Left renal pelvis (tissue), 4 donors: ENCODE measurements at regions not wholly inside any gene's neighbourhood (a gene's known extent, or its start where the extent isn't known, plus 50 kb on each side); places are given as distances from the start of the nearest gene placed in this dataset.

Experiments
- DNase-seq, 4 donors: peaks; one replicate each; pipeline ENCODE4 v3.0.0-alpha.2; 2013; ENCODE audit warnings: low read depth in 4 of 4, low spot score in 3 of 4

DNA sequence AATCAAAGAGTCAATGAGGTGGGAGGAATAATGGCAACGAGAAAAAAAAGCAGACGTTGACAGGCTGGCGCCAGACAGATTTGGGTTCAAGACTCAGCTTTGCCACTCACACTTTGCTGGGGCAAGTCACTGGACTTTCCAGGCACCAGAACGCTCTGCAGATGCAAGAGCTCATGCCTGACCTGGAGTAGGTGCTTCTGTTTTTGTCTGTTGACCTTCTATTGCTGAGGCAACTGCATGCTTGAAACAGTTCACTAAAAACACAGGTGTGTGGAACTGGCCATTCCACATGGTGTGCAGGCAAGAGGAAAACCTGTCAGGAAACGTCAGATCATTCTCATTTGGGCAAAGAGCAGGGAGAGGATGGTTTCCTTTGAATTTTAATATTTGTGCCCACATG, 161.2 kb upstream of the SMIM23 start:
- peak in 1 of 4 donors; percentile 24 for DNase-seq

DNA sequence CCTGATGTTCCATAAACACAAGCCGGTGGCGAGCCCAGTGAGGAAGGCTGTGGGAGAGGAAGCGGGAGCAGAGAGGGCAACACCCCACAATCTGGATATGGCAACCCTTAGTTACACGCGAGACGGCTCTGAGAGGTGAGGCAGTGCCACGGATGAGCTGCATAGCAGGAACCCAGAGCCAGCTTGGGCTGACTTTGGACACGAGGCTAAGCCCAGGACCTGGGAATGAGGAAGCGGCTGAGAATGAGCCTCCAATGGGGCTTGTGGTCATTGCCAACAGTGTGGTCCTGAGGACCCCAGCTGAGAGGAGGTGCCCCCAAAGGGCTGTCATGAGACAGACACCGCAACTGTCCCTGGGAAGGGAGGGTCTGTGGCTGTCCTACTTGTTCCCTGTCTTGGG, 160.0 kb upstream of the SMIM23 start:
- DNase-seq: no peak

- no peak for DNase-seq
Measured at GRCh38 chr5:171627936-171628632, 157.5 kb upstream of the SMIM23 start.

DNA sequence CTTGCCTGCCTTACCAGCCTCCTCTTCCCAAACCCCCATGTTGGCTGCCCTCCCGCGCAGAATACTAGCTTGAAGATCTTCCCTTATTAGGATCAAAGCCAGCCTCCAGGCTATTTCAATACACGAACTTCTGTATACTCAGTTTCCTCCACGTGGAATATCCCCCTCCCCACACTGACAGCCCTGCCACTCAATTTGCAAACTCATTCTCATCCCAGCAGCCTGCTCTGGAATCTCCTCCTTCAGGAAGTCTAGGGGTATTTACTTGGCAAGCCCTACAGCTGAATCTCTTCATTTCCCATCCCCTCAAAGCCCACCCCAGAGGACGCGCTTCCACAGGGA, 157.0 kb upstream of the SMIM23 start:
- DNase-seq: no peak

GRCh38 chr5:171629221-171629620, 156.4 kb upstream of the SMIM23 start:
- DNase-seq: no peak

GRCh38 chr5:171629628-171630349, 155.8 kb upstream of the SMIM23 start:
- DNase-seq: peak in 1 of 4 donors; percentile 51

GRCh38 chr5:171630350-171631065, 155.1 kb upstream of the SMIM23 start:
- no peak for DNase-seq

DNA sequence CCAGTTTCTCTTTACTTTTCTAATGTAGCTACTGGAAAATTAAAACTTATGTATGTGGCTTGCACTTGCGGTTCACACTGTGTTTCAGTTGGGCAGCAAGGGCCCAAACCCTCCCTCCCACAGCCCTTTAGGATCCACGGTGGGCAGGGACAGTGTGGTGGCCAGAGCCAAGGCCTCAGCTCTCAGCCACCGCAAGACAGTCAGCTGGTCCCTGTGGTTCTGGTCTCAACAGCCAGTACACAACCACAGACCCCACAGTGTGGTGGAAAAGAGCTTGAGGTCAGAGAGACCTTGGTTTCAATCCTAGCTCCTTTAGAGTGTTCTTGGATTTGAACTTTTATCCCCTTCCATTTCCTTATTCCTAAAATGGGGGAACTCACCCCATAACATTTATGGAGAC, 153.0 kb upstream of the SMIM23 start:
- DNase-seq: no peak

GRCh38 chr5:171633776-171634470, 151.7 kb upstream of the SMIM23 start:
- DNase-seq: no peak

DNA sequence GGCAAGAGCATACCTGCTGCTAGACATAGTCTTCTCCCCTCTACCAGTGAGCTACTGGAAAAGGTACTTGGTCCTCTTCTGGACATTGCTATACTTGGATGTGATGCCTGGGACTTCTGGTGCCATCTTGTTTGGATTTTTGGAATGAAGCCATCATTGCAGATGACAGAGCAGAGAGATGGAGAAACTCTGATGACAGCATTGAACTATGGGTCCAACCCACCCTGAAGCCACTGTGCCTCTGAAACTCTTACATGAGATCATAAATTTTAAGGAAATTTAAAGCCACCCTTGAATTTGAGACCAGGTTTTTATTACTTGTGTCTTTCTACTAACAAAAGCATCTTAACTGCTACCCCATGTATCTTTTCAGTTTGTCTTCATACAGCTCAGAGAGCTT, 151.1 kb upstream of the SMIM23 start:
- DNase-seq: no peak

- DNase-seq: no peak
Measured at GRCh38 chr5:171635028-171635427, 150.6 kb upstream of the SMIM23 start.

- DNase-seq: no peak
Measured at GRCh38 chr5:171635561-171636245, 149.9 kb upstream of the SMIM23 start.

DNA sequence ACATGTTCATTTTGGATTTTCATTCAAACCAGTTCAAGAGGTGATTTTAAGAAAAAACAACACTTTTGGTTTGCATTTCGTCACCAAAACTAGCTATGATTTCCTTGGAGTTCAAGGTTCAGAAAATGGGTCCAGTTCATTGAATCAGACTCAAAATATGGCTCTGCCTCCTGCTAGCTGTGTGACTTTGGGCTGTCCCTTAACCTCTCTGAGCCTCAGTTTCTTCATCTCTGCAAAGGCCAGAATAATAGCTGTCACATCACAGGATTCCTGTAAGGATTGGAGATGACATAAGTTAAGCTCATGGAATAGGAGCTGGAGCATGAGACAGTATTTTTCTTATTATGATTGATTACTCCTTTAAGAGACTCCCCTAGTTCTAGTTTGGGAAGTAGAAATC, 147.8 kb upstream of the SMIM23 start:
- DNase-seq: no peak

- DNase-seq: no peak
Measured at GRCh38 chr5:171639205-171639621, 146.4 kb upstream of the SMIM23 start.

- no peak for DNase-seq
Measured at GRCh38 chr5:171639966-171640365, 145.7 kb upstream of the SMIM23 start.

DNA sequence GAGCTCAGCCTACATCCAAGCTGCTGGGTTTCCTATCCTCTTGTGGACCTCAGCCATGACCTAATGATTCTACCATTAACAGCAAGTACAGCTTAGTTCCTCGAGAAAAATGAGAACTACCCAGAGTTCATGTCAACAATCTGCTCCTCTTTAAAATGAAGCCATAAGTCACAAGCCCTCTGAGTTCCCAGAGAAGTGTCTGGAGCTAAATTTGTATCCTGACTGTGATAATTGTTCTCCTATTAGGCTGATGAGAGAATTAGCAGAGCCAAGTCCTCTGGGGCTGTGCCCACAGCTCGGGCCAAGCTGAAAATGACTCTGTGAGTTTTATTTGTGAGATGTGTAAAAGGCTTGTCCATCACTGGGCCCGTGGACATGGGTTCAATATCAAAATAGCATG, 145.1 kb upstream of the SMIM23 start:
- no peak for DNase-seq

GRCh38 chr5:171641891-171642290, 143.7 kb upstream of the SMIM23 start:
- no peak for DNase-seq

DNA sequence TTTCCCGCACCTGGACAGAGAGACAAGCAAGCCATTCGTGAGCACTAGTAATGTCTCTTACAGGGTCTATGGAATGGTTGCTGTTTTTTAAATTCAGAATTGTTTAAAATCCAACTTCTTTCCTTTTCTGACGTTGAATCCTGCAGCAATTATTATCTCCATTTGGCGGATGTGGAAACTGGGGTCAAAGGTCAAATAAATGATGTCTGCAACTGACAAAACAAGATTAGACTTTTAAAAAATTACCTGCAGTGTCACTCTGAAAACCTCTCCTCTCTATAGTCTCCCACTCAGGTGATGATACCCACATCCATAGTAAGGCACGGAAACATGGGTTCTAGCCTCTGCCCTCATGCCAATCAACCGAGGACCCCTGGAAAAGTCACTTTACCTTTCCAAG, 142.7 kb upstream of the SMIM23 start:
- DNase-seq: no peak

DNA sequence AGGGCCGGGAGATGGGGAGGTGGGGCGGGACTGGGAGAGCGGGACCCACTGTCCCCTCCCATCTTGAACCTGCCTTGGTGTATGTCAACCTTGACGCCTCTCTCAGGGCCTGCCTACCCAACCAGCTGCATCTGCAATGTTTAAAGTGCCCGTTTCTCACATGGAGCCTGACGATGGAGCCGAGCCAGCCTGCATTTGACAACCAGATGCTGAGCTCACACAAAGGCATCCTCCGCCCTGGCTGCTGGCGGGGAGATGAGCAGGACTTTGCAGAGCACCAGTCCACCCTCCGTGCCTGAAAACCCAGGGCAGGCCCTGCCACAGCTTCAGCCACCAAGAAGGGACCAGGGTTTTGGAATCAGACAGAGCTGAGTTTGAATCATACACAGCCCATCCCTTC, 141.1 kb upstream of the SMIM23 start:
- no peak for DNase-seq

DNA sequence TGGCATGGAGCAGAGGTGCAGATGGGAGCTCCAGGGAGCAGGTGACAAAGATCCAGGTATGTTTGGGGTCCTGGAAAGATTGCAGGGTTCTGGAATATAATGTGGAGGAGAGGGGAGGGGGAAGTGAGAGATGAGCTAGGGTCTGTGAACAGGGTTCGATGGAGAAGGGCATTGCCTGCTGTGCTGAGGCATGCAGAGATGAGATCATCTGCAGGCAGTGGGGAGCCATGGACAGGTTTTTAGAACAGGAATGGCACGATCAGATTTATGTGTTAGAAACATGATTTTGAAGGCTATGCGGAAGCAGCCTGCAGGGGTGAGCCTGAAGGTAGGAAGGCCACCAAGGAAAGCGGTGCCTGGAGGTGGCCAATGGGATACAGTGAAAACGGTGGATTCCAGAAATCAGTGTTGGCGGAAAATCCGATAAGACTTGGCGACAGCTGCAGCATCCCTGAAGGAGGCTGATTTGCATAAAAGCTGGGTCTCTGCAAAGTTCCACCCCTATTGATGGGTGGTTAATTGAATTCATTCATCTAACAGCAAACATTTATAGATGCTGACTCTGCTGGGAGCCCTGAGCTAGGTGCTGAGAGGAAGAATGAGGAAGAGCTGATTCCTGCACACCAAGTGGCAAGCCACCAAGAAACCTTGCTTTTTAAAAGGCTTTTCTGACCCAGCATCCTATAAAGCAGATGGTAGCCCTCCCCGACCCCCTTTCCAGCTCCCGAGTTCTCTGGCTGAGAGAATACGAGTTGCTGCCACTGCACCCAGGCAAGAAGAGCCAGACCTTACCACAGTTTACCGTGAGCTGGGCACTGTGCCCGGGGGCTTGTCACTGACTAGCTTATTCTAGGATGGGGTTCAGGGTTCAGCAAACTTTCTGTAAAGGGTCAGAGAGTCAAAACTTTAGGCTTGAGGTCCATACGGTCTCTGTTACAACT, 139.2 kb upstream of the SMIM23 start:
- DNase-seq: no peak
